ENCODE measurements at regions not wholly inside any gene's neighbourhood (a gene's known extent, or its start where the extent isn't known, plus 50 kb on each side); places are given as distances from the start of the nearest gene placed in this dataset.

GRCh38 chr1:13888351-13888986, 188.5 kb downstream of the PRDM2 start:
- H3K27me3 ChIP-seq (ENCODE audit: insufficient read depth, poor library complexity, severe bottlenecking): peaks cover 7% of the 10 kb centered on the region
- TF ChIP-seq CTCF (IDR thresholded peaks at IDR 0.05; ENCODE audit: insufficient read depth, low read length) (no peak), REST (IDR thresholded peaks at IDR 0.05; ENCODE audit: insufficient replicate concordance, low read depth) (no peak), SPI1 (IDR thresholded peaks at IDR 0.05; ENCODE audit: borderline replicate concordance, low read depth) (no peak), POLR2AphosphoS5 (IDR thresholded peaks at IDR 0.05; ENCODE audit: low read depth) (no peak), GABPA (IDR thresholded peaks at IDR 0.05; ENCODE audit: low read depth) (no peak)

GRCh38 chr1:13889495-13889894, 189.5 kb downstream of the PRDM2 start:
- Histone ChIP-seq H3K4me3 (replicated peaks; ENCODE audit: insufficient read depth, low read length) (no peak overlapping the region), H3K27me3 (ENCODE audit: insufficient read depth, poor library complexity, severe bottlenecking) (peaks cover 11% of the 10 kb centered on the region), H3K27ac (replicated peaks) (no peak overlapping the region)
- TF ChIP-seq POLR2AphosphoS5 (IDR thresholded peaks at IDR 0.05; ENCODE audit: low read depth) (no peak), REST (IDR thresholded peaks at IDR 0.05; ENCODE audit: insufficient replicate concordance, low read depth) (no peak), GABPA (IDR thresholded peaks at IDR 0.05; ENCODE audit: low read depth) (no peak), CTCF (IDR thresholded peaks at IDR 0.05; ENCODE audit: insufficient read depth, low read length) (no peak), SPI1 (IDR thresholded peaks at IDR 0.05; ENCODE audit: borderline replicate concordance, low read depth) (no peak)
- no peak for DNase-seq (ENCODE audit: low read depth in 1 of 2, low spot score in 1 of 2)

More at GRCh38 chr1:13888351-13888986, 188.5 kb downstream of the PRDM2 start:
- H3K4me3 ChIP-seq (replicated peaks; ENCODE audit: insufficient read depth, low read length): no peak overlapping the region
- H3K27ac ChIP-seq (replicated peaks): no peak overlapping the region
- DNase-seq (ENCODE audit: low read depth in 1 of 2, low spot score in 1 of 2): no peak

- no peak overlapping the region for H3K27ac ChIP-seq (replicated peaks)
- TF ChIP-seq SPI1 (IDR thresholded peaks at IDR 0.05; ENCODE audit: borderline replicate concordance, low read depth) (no peak), REST (IDR thresholded peaks at IDR 0.05; ENCODE audit: insufficient replicate concordance, low read depth) (no peak), POLR2AphosphoS5 (IDR thresholded peaks at IDR 0.05; ENCODE audit: low read depth) (no peak), CTCF (IDR thresholded peaks at IDR 0.05; ENCODE audit: insufficient read depth, low read length) (no peak), GABPA (IDR thresholded peaks at IDR 0.05; ENCODE audit: low read depth) (no peak)
- no peak overlapping the region for H3K4me3 ChIP-seq (replicated peaks; ENCODE audit: insufficient read depth, low read length)
- H3K27me3 ChIP-seq (ENCODE audit: insufficient read depth, poor library complexity, severe bottlenecking): peaks cover 11% of the 10 kb centered on the region
- no peak for DNase-seq (ENCODE audit: low read depth in 1 of 2, low spot score in 1 of 2)
Observed at GRCh38 chr1:13890766-13891165, 190.8 kb downstream of the PRDM2 start.
